A673 (cell line): ENCODE measurements at regions not wholly inside any gene's neighbourhood (a gene's known extent, or its start where the extent isn't known, plus 50 kb on each side); places are given as distances from the start of the nearest gene placed in this dataset.

ENCODE experiments used
- CTCF ChIP-seq: fragments of 300-800, 200-600 bp; sonication (generic); conservative IDR thresholded peaks from 2 replicates; pipeline ENCODE4 v1.5.1; 2017; ENCODE audit warnings: low read depth, mild to moderate bottlenecking, antibody characterized with exemption, low read length, moderate library complexity, mixed read lengths
- EZH2 ChIP-seq: fragments of 200-600 bp; sonication (generic); IDR thresholded peaks from 2 replicates; pipeline ENCODE4 v1.6.1; 2017; ENCODE audit warnings: borderline replicate concordance, low read depth, mild to moderate bottlenecking, mixed read lengths, antibody characterized with exemption, low read length; ENCODE audit not compliant: poor library complexity, severe bottlenecking

- TF ChIP-seq EZH2: no peak
- TF ChIP-seq CTCF: no peak
These were observed 182.3 kb downstream of the DACT1 start for GRCh38 chr14:58820032-58820431.
